ENCODE measurements at regions not wholly inside any gene's neighbourhood (a gene's known extent, or its start where the extent isn't known, plus 50 kb on each side); places are given as distances from the start of the nearest gene placed in this dataset.
"Not testable (repeated sequence)": the region's sequence is repeated elsewhere in the genome, so short reads cannot be mapped to it uniquely, and the experiment has no call there.

- TF ChIP-seq CTCF, POLR2A, POLR2AphosphoS5 (IDR thresholded peaks at IDR 0.05): not testable (repeated sequence)
Observed at GRCh38 chr2:64252251-64252978, 108.2 kb upstream of the PELI1 start.

Measured in gastroesophageal sphincter (tissue), 3 donors.